BLaER1 treated with 17β-estradiol and CSF1 and Interleukin-3, amounts not matched to agents 10 nM and 100 nM (cell line): ENCODE measurements at regions not wholly inside any gene's neighbourhood (a gene's known extent, or its start where the extent isn't known, plus 50 kb on each side); places are given as distances from the start of the nearest gene placed in this dataset.
"Not testable (repeated sequence)": the region's sequence is repeated elsewhere in the genome, so short reads cannot be mapped to it uniquely, and the experiment has no call there.

Experiments
- H3K27ac ChIP-seq, 11 experiments: shearing (Covaris generic); formaldehyde crosslinking; 2 replicates each; pipeline ENCODE4 v1.8.1; 2022
- H3K27me3 ChIP-seq, 11 experiments: shearing (Covaris generic); formaldehyde crosslinking; 2 replicates each; pipeline ENCODE4 v1.8.1; 2022
- H3K36me3 ChIP-seq, 11 experiments: shearing (Covaris generic); formaldehyde crosslinking; 2 replicates each; pipeline ENCODE4 v1.8.1; 2022
- H3K4me1 ChIP-seq, 10 experiments: shearing (Covaris generic); formaldehyde crosslinking; 2 replicates each; pipeline ENCODE4 v1.8.1; 2022
- H3K4me2 ChIP-seq, 11 experiments: shearing (Covaris generic); formaldehyde crosslinking; 2 replicates each; pipeline ENCODE4 v1.8.1; 2022
- H3K4me3 ChIP-seq, 10 experiments: shearing (Covaris generic); formaldehyde crosslinking; 2 replicates each; pipeline ENCODE4 v1.8.1; 2022
- H3K9ac ChIP-seq, 11 experiments: shearing (Covaris generic); formaldehyde crosslinking; 2 replicates each; pipeline ENCODE4 v1.8.1; 2022
- H3K9me3 ChIP-seq, 11 experiments: shearing (Covaris generic); formaldehyde crosslinking; replicated peaks in 1 of 11; 2 replicates each; pipeline ENCODE4 v1.8.1; 2022
- H4K20me1 ChIP-seq, 11 experiments: shearing (Covaris generic); formaldehyde crosslinking; 2 replicates each; pipeline ENCODE4 v1.8.1; 2022
- Cebpa-rat ChIP-seq, 11 experiments: shearing (Covaris generic); IDR thresholded peaks; 2 replicates each; pipeline ENCODE4 v1.8.1; 2022

DNA sequence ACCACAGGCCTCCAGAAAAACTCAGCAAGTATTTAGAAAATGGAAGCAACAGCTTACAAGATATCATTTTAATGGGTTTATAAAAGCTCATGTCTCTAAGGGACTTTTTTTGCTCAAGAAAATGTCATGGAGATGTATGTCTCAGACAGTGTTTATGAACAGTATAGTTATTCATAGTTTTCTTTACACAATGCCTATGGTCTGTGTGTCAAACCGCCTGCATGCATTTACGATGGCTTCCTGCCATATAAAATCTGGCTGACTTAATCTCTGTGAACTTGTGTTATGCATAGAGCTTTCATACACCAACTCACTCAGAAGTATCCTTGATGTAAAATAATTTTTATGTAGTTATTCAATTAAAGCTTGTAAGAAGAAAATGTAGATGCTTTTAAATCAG is 1314.2 kb upstream of the LRRTM3 start:
- H3K4me3 ChIP-seq: no peak overlapping the region
- H3K9ac ChIP-seq: no peak overlapping the region
- H3K27ac ChIP-seq: no peak overlapping the region
- no peaks in the 10 kb centered on the region for H3K4me1 ChIP-seq
- H3K36me3 ChIP-seq: no peaks in the 10 kb centered on the region
- H3K27me3 ChIP-seq: no peaks in the 10 kb centered on the region
- TF ChIP-seq Cebpa-rat (IDR thresholded peaks at IDR 0.05): no peak
- H3K9me3 ChIP-seq: peaks cover 6 to 21% (median 10%) of the 10 kb centered on the region in 11 experiments; a peak in 14 of 22 replicates
- no peaks in the 10 kb centered on the region for H4K20me1 ChIP-seq
- H3K4me2 ChIP-seq: no peak overlapping the region

DNA sequence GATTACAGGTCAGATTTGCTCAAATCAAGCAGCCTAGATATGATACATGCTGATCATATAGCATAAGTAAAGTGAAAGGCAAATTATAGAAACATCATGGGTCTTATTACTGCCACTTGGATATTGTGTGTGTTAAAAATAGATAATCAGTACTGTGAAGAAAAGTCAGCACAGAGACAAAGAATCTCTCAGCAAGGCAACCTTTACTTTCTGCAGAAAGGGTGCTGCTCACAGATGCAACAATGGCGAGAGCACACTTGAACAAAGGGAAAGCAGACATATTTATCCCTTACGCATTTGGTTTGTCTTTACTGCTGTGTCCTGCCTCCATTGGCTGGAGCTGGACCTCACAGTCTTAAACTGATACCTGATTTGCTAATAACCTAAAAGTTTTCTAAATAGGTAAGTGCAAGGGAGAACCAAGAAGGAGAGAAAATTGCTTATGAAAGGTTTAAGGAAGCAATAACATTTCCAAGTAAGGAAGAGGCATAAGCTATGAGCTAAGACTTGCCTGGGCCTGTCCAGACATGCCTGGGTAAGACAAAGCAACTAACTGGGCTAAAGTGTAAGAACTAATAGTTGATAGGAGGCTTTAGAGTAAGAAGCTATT is 1310.8 kb upstream of the LRRTM3 start:
- Histone ChIP-seq H3K36me3 (no peaks in the 10 kb centered on the region), H3K27me3 (no peaks in the 10 kb centered on the region), H3K9me3 (peaks cover 6 to 21% (median 10%) of the 10 kb centered on the region in 11 experiments; a peak in 14 of 22 replicates), H3K4me1 (no peaks in the 10 kb centered on the region), H3K27ac (no peak overlapping the region), H3K4me3 (no peak overlapping the region), H3K9ac (no peak overlapping the region), H3K4me2 (no peak overlapping the region), H4K20me1 (no peaks in the 10 kb centered on the region)
- no peak for TF ChIP-seq Cebpa-rat (IDR thresholded peaks at IDR 0.05)

DNA sequence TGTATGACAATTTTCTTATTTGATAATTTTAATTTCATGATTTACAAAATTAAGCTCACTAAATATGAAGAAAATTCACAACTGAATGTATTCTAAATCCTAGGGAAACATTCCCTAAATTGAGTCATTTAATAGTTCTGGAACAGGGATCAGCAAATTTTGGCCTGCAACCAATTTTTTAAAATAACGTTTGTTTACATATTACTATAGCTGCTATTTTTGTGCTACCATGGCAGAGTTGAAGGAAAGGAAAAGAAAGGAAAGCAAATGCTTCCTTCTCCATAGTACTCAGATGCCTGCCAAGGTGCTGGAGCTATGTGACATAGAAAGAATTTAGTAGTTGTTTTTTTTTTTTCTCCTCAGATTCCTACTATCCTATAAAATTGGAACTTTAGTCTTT is 1307.7 kb upstream of the LRRTM3 start:
- no peak for TF ChIP-seq Cebpa-rat (IDR thresholded peaks at IDR 0.05)
- H3K27ac ChIP-seq: no peak overlapping the region
- H3K9me3 ChIP-seq: peaks cover 6 to 21% (median 10%) of the 10 kb centered on the region in 11 experiments; a peak in 14 of 22 replicates

DNA sequence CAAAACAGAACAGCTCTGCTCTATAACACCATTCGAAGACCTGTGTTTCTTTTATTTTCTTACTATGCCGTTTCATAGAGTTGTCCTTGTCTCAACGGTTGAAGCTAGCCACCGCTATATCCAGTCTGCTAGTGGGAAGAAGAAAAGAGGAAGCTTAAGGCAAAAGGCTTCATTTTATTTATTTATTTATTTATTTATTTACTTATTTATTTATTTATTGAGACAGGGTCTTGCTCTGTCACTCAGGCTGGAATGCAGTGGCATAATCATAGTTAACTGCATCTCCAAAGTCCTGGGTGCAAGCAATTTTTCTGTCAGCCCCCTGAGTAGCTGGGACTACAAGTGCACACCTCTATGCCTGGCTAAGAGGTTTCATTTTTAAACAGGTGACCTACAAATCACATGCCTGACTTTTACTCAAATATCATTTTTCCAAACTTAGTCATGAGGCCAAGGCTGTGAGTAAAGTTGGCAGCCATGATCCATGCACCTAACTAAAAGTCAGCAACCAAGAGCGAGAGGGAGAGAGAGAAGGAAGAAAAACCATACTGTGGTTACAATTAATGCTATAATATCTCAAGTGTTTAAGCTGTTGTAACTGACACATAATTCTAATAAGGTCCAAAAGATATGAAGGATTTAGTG is 1305.3 kb upstream of the LRRTM3 start:
- Histone ChIP-seq H3K4me2 (no peak overlapping the region), H3K9ac (no peak overlapping the region), H4K20me1 (no peaks in the 10 kb centered on the region), H3K4me3 (no peak overlapping the region), H3K9me3 (peaks cover 0 to 6% (median 0%) of the 10 kb centered on the region in 11 experiments; a peak in 7 of 22 replicates), H3K27me3 (no peaks in the 10 kb centered on the region), H3K27ac (no peak overlapping the region), H3K36me3 (no peaks in the 10 kb centered on the region), H3K4me1 (no peaks in the 10 kb centered on the region)
- TF ChIP-seq Cebpa-rat (IDR thresholded peaks at IDR 0.05): no peak

More for the DNA sequence above, 1307.7 kb upstream of the LRRTM3 start:
- Histone ChIP-seq H3K4me2 (no peak overlapping the region), H4K20me1 (no peaks in the 10 kb centered on the region), H3K27me3 (no peaks in the 10 kb centered on the region), H3K36me3 (no peaks in the 10 kb centered on the region), H3K9ac (no peak overlapping the region), H3K4me1 (no peaks in the 10 kb centered on the region), H3K4me3 (no peak overlapping the region)

DNA sequence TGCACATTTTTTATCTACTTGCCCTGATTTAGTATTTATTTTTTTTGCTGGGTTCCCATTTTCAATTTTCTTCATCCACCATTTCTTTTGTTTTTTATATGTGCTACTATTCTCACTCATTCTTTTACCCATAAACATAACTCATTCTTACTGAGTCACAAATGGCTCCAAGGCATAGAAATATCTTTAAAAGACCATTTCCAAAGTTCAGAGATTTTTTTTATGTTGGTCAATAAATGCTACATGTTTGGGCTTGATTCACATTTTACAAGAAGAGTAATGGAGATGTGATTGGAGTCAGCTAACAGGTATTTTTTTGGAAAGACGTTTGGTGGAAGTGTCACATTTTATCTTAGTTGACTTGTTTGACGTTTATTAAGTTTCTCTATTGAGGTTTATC is 1303.2 kb upstream of the LRRTM3 start:
- H3K4me3 ChIP-seq: no peak overlapping the region
- H3K9ac ChIP-seq: no peak overlapping the region
- no peaks in the 10 kb centered on the region for H3K9me3 ChIP-seq
- TF ChIP-seq Cebpa-rat (IDR thresholded peaks at IDR 0.05): no peak
- H3K4me1 ChIP-seq: no peaks in the 10 kb centered on the region
- no peaks in the 10 kb centered on the region for H3K27me3 ChIP-seq
- no peak overlapping the region for H3K27ac ChIP-seq
- H3K4me2 ChIP-seq: no peak overlapping the region
- no peaks in the 10 kb centered on the region for H4K20me1 ChIP-seq
- no peaks in the 10 kb centered on the region for H3K36me3 ChIP-seq

DNA sequence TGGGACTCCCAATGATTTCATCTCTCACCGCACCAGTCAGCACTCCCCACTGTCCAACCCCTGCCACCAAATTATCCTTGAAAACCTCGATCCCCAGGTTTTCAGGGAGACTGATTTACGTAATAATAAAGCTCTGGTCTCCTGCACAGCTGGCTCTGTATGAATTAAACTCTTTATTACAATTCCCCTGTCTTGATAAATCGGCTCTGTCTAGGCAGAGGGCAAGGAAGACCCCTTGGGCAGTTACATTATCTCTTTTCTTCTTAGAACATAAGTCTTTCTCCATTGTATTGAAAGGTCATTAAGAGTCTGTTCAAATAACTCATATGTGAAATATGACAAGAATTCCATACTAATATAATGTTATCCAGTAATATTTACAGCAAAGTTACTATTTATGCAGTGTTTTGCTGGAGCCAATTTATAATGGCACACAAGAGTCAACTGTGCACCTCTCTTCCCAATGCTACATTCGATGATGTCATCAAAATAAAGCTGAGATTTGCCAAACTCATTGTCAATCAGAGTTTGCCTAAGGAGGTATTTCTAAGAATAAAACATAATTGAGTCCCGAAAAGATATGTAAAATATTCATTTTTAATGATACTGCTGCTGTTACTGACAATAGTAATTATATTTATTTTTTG is 1297.2 kb upstream of the LRRTM3 start:
- no peaks in the 10 kb centered on the region for H4K20me1 ChIP-seq
- no peak overlapping the region for H3K9ac ChIP-seq
- H3K27ac ChIP-seq: no peak overlapping the region
- no peak overlapping the region for H3K4me2 ChIP-seq
- no peak for TF ChIP-seq Cebpa-rat (IDR thresholded peaks at IDR 0.05)
- H3K27me3 ChIP-seq: no peaks in the 10 kb centered on the region
- H3K9me3 ChIP-seq: peaks cover 0 to 3% (median 0%) of the 10 kb centered on the region in 11 experiments; a peak in 3 of 22 replicates
- H3K36me3 ChIP-seq: no peaks in the 10 kb centered on the region
- H3K4me3 ChIP-seq: no peak overlapping the region
- H3K4me1 ChIP-seq: no peaks in the 10 kb centered on the region

DNA sequence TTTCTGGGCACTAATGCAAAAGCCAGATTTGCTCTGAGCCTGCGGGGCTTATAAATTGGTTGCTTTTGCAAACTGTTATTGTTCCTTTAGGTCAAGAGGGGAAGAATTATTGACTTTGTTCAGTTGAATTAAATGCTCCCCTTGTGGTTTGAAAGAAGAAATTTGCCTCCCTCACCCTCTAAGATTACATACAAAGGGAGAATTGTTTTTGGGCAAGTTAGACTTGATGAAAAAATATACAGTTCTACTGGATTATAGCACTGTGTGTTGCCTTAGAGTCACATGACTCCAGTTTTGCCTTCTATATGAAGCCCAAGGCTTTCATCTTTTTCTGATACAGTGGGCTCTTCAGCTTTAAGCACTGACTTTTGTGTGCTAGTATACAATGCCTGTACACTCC is 1265.8 kb upstream of the LRRTM3 start:
- no peak overlapping the region for H3K27ac ChIP-seq
- TF ChIP-seq Cebpa-rat (IDR thresholded peaks at IDR 0.05): no peak

DNA sequence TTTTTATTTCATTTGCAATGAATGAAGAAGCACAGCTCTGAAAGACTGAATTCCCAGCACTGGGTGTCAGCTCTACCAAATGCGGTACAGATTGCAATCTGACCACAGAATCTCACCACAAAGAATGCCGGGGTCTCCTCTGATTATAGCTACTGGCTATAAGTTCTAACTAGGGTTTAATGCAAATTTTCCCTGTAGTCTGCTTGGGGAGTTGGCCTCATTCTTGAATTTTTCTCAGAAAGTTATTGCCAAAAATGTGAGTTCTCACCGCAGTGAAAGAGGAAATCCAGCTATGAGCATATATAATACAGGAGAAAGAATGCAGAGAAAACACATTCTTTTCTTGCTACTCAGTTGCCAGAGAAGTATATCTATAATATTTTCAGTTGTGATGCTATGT is 1255.7 kb upstream of the LRRTM3 start:
- Histone ChIP-seq H3K9ac (no peak overlapping the region), H4K20me1 (no peaks in the 10 kb centered on the region)
- TF ChIP-seq Cebpa-rat (IDR thresholded peaks at IDR 0.05): no peak

More for the DNA sequence above, 1265.8 kb upstream of the LRRTM3 start:
- Histone ChIP-seq H3K9ac (no peak overlapping the region), H3K4me2 (no peak overlapping the region), H3K9me3 (peaks cover 0 to 4% (median 0%) of the 10 kb centered on the region in 11 experiments; a peak in 1 of 22 replicates), H3K27me3 (no peaks in the 10 kb centered on the region), H4K20me1 (no peaks in the 10 kb centered on the region), H3K4me3 (no peak overlapping the region), H3K4me1 (no peaks in the 10 kb centered on the region), H3K36me3 (no peaks in the 10 kb centered on the region)

DNA sequence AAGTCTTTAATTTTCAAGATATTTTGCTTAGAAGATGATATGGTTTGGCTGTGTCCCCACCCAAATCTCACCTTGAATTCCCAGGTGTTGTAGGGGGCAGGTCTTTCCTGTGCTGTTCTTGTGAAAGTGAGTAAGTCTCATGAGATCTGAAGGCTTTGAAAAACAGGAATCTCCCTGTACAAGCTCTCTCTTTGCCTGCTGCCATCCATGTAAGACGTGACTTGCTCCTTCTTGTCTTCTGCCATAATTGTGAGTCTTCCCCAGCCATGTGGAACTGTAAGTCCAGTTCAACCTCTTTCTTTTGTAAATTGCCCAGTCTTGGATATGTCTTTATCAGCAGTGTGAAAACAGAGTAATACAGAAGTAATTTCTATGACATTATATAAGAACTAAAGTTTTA is 1255.2 kb upstream of the LRRTM3 start:
- H4K20me1 ChIP-seq, H3K9ac ChIP-seq, H3K36me3 ChIP-seq, H3K27me3 ChIP-seq, H3K27ac ChIP-seq, H3K4me1 ChIP-seq, H3K4me3 ChIP-seq, H3K4me2 ChIP-seq: not testable (repeated sequence)
- peaks cover 0 to 11% (median 5%) of the 10 kb centered on the region in 11 experiments; a peak in 5 of 22 replicates for H3K9me3 ChIP-seq

More for the DNA sequence above, 1255.7 kb upstream of the LRRTM3 start:
- Histone ChIP-seq H3K4me1 (no peaks in the 10 kb centered on the region), H3K4me2 (no peak overlapping the region), H3K36me3 (no peaks in the 10 kb centered on the region), H3K27ac (no peak overlapping the region), H3K4me3 (no peak overlapping the region), H3K9me3 (peaks cover 0 to 11% (median 5%) of the 10 kb centered on the region in 11 experiments; a peak in 5 of 22 replicates), H3K27me3 (no peaks in the 10 kb centered on the region)
